ENCODE measurements at regions not wholly inside any gene's neighbourhood (a gene's known extent, or its start where the extent isn't known, plus 50 kb on each side); places are given as distances from the start of the nearest gene placed in this dataset.

GRCh38 chr4:188767496-188767895 lies 628.3 kb downstream of the TRIML1 start:
- TF ChIP-seq CTCF (IDR thresholded peaks at IDR 0.05) (no peak), POLR2A (IDR thresholded peaks at IDR 0.05) (no peak)
